Choroid plexus epithelial cell (primary cell): ENCODE measurements at regions not wholly inside any gene's neighbourhood (a gene's known extent, or its start where the extent isn't known, plus 50 kb on each side); places are given as distances from the start of the nearest gene placed in this dataset.

Experiments
- DNase-seq: peaks from one replicate; pipeline ENCODE4 v3.0.0-alpha.2; 2010; ENCODE audit warnings: low read depth
- H3K4me3 ChIP-seq: 2 replicates; pipeline ENCODE4 v1.5.1; 2011; ENCODE audit warnings: low read depth, mild to moderate bottlenecking, control low read depth, low read length, moderate library complexity
- CTCF ChIP-seq: conservative IDR thresholded peaks from 2 replicates; pipeline ENCODE4 v1.5.1; 2011; ENCODE audit warnings: low read depth, mild to moderate bottlenecking, control low read depth, inconsistent platforms, low read length, moderate library complexity

GRCh38 chr3:159806412-159806811 lies 182.2 kb upstream of the IL12A start:
- peak; percentile 63 for DNase-seq
- H3K4me3 ChIP-seq: no peak overlapping the region
- TF ChIP-seq CTCF: no peak

DNA sequence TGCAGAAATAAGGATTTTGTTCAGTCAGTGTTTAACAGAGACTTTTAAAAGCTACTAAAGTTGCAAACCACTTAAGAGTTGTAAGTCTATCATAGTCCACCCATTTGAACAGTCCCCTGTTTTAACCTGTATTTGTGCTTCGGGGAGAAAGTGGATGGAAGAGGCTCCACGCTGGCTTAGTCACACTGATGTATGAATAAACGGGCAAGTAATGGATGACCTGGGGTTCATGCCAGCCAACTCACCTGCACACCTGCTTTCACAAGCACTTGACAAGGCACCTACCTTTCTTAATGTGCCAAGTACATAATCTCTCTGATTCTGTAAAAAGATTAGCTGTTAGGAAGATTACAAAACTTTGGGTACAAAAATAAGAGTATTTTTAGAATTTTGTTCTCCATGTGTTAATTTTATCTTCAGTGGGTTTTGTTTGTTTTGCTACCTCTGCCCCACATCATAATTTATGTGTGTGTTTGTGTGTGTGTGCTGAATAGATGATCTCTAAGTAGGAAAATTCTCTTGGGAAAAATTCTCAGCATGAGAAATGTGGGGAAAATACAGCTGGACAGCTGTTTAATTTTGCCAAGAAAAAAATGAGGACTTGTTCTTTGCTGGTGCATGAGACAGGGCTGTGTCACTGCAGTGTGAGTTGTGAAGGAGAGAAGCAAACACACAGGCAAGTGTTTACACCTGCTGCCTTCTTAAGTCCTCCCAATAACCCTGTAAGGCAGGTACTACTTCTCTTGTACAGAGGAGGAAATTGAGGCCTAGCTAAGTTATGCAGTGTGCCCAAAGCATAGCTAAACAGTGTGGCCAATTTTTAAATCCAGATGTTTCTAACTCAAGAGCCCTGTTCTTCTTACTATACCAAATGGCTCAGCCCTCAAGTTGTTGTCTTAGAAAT lies 181.2 kb upstream of the IL12A start:
- TF ChIP-seq CTCF: no peak
- H3K4me3 ChIP-seq: no peak overlapping the region
- DNase-seq: no peak

DNA sequence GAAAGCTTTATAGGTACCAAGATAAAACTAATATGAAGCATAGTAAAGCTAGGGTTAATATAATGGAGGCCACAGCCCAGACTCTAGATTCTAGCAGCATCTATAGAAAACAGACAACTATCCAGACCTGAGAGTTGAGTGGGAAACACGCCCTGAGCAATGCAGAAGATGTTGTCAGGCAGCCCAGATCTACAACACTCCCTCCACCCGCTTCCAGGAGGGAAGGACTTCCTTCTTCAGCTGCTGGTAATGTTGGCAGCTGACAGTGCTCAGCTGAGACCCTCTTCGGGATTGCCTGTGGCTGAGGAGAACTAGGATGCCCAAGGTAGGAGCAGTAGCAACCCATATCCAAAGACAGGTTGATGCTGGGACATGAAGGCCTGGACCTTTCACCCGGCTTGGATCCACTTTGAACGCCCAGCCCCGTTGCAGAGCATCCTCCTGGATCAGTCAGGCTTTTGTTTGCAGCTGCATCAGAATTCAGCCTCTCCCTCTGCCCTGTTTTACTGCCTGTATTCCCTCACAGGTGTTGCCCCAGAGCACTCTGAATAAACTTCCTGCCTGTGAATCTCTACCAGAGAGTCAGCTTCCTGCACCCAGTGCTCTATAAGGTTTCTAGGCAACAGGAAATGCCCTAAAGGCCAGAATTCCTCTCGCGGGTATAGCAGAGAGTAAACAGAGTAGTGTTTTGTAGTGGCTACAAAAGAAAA lies 174.7 kb upstream of the IL12A start:
- H3K4me3 ChIP-seq: no peak overlapping the region
- DNase-seq: peak; percentile 47
- TF ChIP-seq CTCF: no peak

GRCh38 chr3:159816512-159816911 lies 172.1 kb upstream of the IL12A start:
- TF ChIP-seq CTCF: no peak
- no peak for DNase-seq
- H3K4me3 ChIP-seq: no peak overlapping the region

DNA sequence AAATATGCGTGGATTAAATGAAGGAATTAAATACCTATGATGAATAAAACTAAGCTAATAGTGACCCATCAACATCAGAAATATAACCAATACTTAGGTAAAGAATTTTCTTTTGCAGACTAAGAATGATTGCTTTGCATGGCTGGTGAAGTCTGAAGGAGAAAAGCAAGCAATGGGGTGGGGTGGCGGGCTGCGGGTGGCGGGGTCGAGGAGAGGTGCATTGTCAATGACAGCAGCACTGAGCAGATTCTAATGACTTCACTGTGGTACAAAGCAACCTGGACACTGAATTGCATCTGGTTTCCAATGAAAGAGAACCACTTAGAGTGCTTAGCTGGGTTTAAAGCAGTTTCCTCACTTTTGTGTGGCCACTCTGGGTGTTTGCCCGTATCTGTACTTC lies 171.5 kb upstream of the IL12A start:
- H3K4me3 ChIP-seq: no peak overlapping the region
- DNase-seq: no peak
- no peak for TF ChIP-seq CTCF

DNA sequence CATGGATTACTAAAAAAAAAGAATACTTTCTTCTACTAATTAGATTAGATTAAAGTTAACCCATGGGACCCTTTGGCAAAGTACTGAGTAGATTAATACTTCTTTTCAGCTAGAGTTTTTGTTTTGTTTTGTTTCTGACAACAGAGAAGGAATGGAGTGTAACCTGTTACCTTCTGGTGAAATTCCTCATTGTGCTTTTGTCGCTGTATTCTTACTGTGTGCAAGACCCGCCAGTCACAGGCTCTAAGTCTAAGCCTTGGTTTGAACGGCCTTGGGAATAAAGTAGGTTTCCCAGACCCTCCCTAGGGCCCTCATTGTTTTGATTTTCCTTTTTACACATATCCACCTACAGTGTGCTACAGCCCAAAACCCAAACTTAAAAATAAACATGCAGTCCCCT lies 171.1 kb upstream of the IL12A start:
- no peak for DNase-seq
- TF ChIP-seq CTCF: no peak
- no peak overlapping the region for H3K4me3 ChIP-seq
